Erythroblast (primary cell): ENCODE measurements at regions not wholly inside any gene's neighbourhood (a gene's known extent, or its start where the extent isn't known, plus 50 kb on each side); places are given as distances from the start of the nearest gene placed in this dataset.

Experiments
- GATA1 ChIP-seq: IDR thresholded peaks from 2 replicates; pipeline ENCODE4 v1.6.1; 2011; ENCODE audit warnings: low read depth, mild to moderate bottlenecking, control low read depth, low read length, moderate library complexity
- POLR2A ChIP-seq: IDR thresholded peaks from 2 replicates; pipeline ENCODE4 v1.6.1; 2011; ENCODE audit warnings: mild to moderate bottlenecking, low read length

- TF ChIP-seq POLR2A (no peak), GATA1 (no peak)
Measured at GRCh38 chr15:36161108-36161507, 418.3 kb upstream of the CDIN1 start.
